ENCODE measurements at regions not wholly inside any gene's neighbourhood (a gene's known extent, or its start where the extent isn't known, plus 50 kb on each side); places are given as distances from the start of the nearest gene placed in this dataset.

DNA sequence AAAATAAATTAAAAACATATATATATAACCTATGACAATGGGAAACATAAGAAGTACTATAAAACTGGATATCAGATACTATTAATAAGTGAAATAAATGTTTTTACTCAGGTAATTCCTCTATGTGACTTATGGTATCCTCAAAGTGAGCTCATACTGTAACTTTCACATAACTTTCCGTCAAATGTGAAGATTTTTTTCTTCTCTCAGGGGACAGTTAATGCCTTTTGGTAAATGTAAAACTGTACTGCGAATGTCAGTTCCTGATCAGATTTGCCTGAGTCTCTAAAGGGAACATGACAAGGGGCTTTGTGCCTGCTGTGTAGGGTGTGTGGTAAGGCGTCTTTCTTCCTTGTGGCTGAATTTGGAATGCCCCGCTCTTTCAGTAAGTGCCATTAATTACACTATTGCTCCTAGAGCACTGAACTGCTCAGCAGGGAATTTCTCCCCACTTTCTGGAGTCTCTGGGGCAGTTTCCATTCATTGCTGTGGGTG lies 271.8 kb downstream of the PRL start:
- TF ChIP-seq GATA2 (IDR thresholded peaks at IDR 0.05; ENCODE audit: low read depth, low read length) (no peak), GATA3 (IDR thresholded peaks at IDR 0.05; ENCODE audit: low read depth, low read length) (no peak)
